ENCODE measurements at regions not wholly inside any gene's neighbourhood (a gene's known extent, or its start where the extent isn't known, plus 50 kb on each side); places are given as distances from the start of the nearest gene placed in this dataset.

GRCh38 chr5:89396278-89396954 is 513.4 kb upstream of the MEF2C start:
- no peak for DNase-seq

GRCh38 chr5:89395111-89395510 is 512.1 kb upstream of the MEF2C start:
- no peak for DNase-seq

GRCh38 chr5:89388872-89389271 is 505.9 kb upstream of the MEF2C start:
- DNase-seq, result no peak

DNA sequence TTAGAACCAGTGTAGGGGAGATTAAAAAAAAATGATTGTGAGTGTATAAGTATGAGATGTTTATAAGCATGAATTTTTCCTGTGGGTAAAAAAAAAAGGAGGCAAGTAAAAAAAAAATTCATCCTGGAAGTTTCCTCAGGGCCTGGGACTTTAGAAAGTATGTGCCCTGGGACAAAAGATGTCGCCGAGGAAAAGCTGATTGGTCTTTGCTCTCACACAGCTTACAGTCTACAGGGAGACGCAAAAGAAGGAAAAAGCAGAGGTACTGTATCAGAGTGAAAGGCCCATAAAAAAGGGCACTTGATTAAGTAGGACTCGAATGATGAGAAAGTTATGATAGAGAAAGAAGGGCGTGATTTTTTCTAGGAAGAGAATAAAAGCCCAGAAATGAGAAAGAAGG is 501.4 kb upstream of the MEF2C start:
- no peak for DNase-seq

DNA sequence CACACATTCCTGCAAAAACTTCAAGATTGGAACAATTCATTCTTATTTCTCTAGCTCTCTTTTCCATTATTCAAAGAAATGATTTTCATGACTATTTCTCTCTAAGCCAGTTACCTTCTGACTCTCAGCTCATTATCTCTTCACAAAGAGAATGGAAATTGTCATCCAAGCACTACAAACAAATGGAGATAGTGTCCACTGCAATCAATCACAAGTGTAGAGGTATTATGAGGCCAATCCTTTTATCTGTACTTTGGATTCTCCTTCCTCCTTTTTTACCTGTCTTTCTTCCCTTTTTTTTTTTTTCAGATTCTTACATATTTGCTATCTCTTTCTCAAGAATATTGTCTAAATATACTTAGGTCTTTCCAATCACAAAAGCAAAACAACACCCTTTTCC is 497.7 kb upstream of the MEF2C start:
- DNase-seq, result no peak

- no peak for DNase-seq
Observed at GRCh38 chr5:89377767-89378455, 494.9 kb upstream of the MEF2C start.

GRCh38 chr5:89374818-89375521 is 492.0 kb upstream of the MEF2C start:
- DNase-seq, result no peak

DNA sequence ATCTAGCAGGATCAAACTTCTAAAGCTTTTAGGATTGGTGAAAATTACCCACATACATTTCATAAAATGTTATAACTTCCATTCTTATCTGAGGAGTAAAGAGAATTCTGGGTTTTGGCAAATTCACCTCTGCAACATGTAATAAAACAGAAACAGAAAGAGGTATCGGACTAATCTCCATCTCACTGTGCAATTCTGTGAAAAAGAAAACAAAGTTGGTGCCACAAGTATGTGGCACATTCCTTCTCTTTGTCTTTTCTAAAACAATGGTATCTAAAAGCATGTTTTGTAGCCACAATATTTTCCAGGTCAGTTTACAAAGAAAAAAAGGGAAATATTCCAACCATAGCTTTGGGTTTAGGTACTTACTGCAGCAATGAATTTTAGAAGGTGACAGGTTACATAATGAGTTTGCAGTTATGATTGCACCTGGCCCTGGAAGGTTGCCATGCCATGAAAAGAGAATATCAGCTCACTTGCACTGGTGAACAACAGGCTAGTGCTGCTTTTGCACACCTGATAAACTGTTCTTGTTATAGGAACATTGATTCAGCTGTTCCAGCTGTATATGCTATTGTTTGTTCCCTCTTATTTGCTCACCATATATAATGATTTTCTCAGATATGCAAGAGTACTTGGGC is 491.3 kb upstream of the MEF2C start:
- DNase-seq, result no peak

- DNase-seq, result peak; percentile 63
Observed at GRCh38 chr5:89372176-89372575, 489.2 kb upstream of the MEF2C start.

DNA sequence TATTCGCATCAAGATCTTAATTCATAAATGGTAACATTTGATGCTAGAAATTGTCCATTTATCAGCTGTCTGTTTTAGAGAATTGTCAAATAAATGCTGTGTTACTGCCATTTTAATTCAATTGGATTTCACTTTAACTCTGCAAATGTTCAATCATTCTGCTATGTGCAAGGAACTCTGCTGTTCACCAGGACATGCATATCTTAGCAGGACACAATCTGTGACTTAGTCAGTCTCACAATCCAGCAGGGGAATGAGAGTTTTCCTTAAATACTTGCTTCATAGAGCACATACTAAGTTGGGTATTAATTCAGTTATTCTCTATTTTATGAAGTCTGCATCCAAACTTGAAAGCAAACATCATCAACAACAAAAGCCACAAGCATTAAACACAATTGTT is 488.7 kb upstream of the MEF2C start:
- no peak for DNase-seq

DNA sequence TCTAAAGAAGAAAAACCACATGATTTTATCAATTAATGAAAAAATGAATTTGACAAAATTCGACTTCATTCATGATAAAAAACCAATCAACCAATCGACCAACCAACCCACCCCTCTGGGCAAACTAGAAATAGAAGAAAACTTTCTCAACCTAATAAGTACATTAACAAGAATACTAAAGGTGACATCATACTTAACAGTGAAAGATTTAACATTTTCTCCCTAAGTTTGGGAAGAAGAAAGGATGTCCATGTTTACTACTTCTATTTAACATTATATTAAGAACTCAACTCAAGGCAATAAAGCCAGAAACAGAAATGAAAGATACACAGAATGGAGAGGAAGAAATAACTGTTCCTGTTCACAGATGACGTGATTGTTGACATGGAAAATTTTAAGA is 476.1 kb upstream of the MEF2C start:
- no peak for DNase-seq

DNA sequence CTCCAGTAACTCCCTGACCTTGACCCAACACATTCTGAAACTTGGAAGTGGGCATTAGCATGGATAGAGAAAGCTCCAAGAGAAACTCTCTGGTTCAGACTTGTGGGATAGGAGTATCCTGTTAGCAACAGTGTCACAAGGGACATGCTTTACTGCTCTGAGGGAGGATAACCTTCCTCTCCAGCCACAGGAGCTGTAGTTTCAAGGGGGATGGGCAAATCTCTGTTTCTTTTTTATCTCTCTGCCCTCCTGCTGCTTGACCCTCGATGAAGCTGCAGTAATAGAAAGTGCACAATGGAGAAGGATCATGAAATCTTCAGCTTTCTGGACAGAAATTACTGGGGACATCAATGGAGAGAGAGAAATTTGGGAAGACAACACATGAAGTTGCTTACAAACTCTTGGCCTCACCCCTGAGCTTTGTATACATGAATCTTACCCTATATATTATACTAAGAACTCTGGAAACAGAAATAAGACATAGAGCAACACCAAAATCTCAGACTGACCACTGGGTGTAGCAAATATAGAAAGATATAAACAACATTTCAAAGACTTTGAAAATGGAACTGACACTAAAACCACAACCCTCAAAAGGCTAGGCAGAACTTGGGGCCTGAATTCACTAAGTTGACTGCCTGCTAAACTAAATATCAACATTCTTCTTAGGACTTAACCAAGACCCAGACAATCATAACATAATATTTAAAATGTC is 471.0 kb upstream of the MEF2C start:
- DNase-seq, result no peak

- peak; percentile 46 for DNase-seq
Observed at GRCh38 chr5:89351975-89352374, 469.0 kb upstream of the MEF2C start.

GRCh38 chr5:89351222-89351621 is 468.2 kb upstream of the MEF2C start:
- DNase-seq, result peak; percentile 85

GRCh38 chr5:89350684-89351083 is 467.7 kb upstream of the MEF2C start:
- no peak for DNase-seq

- DNase-seq, result no peak
Observed at GRCh38 chr5:89349246-89349980, 466.4 kb upstream of the MEF2C start.

DNA sequence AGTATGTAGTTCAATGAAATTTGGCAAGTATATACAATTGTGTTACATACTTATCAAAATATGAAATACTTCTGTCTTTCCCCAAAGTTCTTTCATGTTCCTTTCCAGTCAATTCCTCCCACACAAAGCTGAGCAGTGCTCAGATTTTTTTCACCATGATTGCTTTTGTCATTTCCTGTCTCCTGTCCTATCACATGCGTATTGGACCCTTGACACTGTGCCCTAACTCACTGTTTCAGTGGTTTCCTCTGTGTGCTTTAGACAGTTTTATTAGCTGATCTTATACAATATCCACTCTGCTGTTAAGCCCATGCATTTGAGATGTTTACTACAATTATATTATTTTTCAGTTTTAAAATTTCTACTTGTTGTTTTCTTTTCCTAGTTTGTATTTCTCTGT is 463.6 kb upstream of the MEF2C start:
- DNase-seq, result no peak

GRCh38 chr5:89343666-89344065 is 460.7 kb upstream of the MEF2C start:
- DNase-seq, result no peak

GRCh38 chr5:89342106-89342876 is 459.3 kb upstream of the MEF2C start:
- DNase-seq, result peak; percentile 90

DNA sequence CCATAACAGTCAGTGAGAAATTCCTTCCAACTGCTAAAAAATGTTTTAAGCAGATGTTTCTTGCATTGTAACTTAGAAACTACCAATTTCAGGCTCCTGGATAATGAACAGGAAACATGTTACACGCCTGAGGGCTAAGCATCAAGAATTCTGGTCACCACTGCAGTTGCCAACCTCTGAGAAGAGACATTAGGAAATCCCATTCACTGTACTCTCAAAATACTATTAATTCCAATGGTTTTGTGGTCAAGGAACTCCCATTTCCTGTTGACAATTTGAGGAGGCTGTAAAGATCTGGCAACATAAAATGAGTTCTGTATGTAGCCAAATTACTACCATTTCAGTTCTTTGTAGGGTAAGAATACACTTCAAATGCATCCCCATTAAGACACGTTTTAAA is 456.0 kb upstream of the MEF2C start:
- peak; percentile 71 for DNase-seq

- DNase-seq, result no peak
Observed at GRCh38 chr5:89336111-89336510, 453.1 kb upstream of the MEF2C start.
